HepG2 (cell line): ENCODE measurements at regions not wholly inside any gene's neighbourhood (a gene's known extent, or its start where the extent isn't known, plus 50 kb on each side); places are given as distances from the start of the nearest gene placed in this dataset.

ENCODE experiments used
- BORCS8-MEF2B ChIP-seq: sonication (generic); formaldehyde crosslinking; IDR thresholded peaks from 2 replicates; pipeline ENCODE4 v1.8.0; 2022; ENCODE audit warnings: mild to moderate bottlenecking, missing genetic modification reagents
- CC2D1A ChIP-seq: sonication (generic); formaldehyde crosslinking; IDR thresholded peaks from 2 replicates; pipeline ENCODE4 v1.8.1; 2023; ENCODE audit warnings: mild to moderate bottlenecking, missing genetic modification reagents
- CEBPG ChIP-seq: IDR thresholded peaks from 2 replicates; pipeline ENCODE4 v1.6.1; 2016
- CHD2 ChIP-seq: IDR thresholded peaks from 2 replicates; pipeline ENCODE4 v1.6.1; 2011; ENCODE audit warnings: low read depth, low read length, improper control_type of control experiment
- DPF2 ChIP-seq: sonication (generic); formaldehyde crosslinking; IDR thresholded peaks from 2 replicates; pipeline ENCODE4 v1.4.0; 2020; ENCODE audit warnings: mild to moderate bottlenecking, low read depth, missing genetic modification reagents, borderline replicate concordance
- HES4 ChIP-seq: sonication (generic); formaldehyde crosslinking; IDR thresholded peaks from 2 replicates; pipeline ENCODE4 v1.9.0; 2021; ENCODE audit warnings: mild to moderate bottlenecking, missing genetic modification reagents, borderline replicate concordance
- HINFP ChIP-seq: sonication (generic); formaldehyde crosslinking; IDR thresholded peaks from 2 replicates; pipeline ENCODE4 v1.4.0; 2020; ENCODE audit warnings: low read depth, mild to moderate bottlenecking, missing genetic modification reagents
- IKZF1 ChIP-seq: fragments of 450-650 bp; IDR thresholded peaks from 2 replicates; pipeline ENCODE4 v1.7.1; 2016
- PPARG ChIP-seq: conservative IDR thresholded peaks from 2 replicates; pipeline ENCODE4 v1.6.1; 2016; ENCODE audit warnings: missing biosample characterization, missing genetic modification reagents
- RNF2 ChIP-seq: fragments of 450-650 bp; conservative IDR thresholded peaks from 2 replicates; pipeline ENCODE4 v1.6.1; 2016; ENCODE audit warnings: low read depth
- SKI ChIP-seq: fragments of 450-650 bp; IDR thresholded peaks from one replicate; pipeline ENCODE4 v1.6.1; 2018; ENCODE audit warnings: mild to moderate bottlenecking; ENCODE audit not compliant: partially characterized antibody
- SNAPC4 ChIP-seq: sonication (generic); formaldehyde crosslinking; IDR thresholded peaks from 2 replicates; pipeline ENCODE4 v1.4.0; 2020; ENCODE audit warnings: mild to moderate bottlenecking, missing genetic modification reagents
- SOX5 ChIP-seq: IDR thresholded peaks from 2 replicates; pipeline ENCODE4 v1.6.1; 2016; ENCODE audit warnings: borderline replicate concordance
- TEAD3 ChIP-seq: optimal IDR thresholded peaks from 2 replicates; pipeline ENCODE3; 2016; ENCODE audit warnings: borderline replicate concordance
- TFDP1 ChIP-seq: IDR thresholded peaks from 2 replicates; pipeline ENCODE4 v1.6.1; 2016; ENCODE audit warnings: missing compliant biosample characterization, missing genetic modification reagents, borderline replicate concordance
- TP53 ChIP-seq: sonication (generic); formaldehyde crosslinking; conservative IDR thresholded peaks from 2 replicates; pipeline ENCODE4 v1.4.0; 2020; ENCODE audit warnings: missing genetic modification reagents
- ZFAT ChIP-seq: sonication (generic); formaldehyde crosslinking; conservative IDR thresholded peaks from 2 replicates; pipeline ENCODE4 v1.8.1; 2023; ENCODE audit warnings: missing genetic modification reagents, inconsistent platforms
- ZFP36L1 ChIP-seq: sonication (generic); formaldehyde crosslinking; IDR thresholded peaks from 2 replicates; pipeline ENCODE4 v1.8.0; 2022; ENCODE audit warnings: mild to moderate bottlenecking, missing genetic modification reagents, moderate library complexity
- ZFP62 ChIP-seq: sonication (generic); formaldehyde crosslinking; IDR thresholded peaks from 2 replicates; pipeline ENCODE4 v1.4.0; 2020; ENCODE audit warnings: missing genetic modification reagents
- ZNF235 ChIP-seq: sonication (generic); formaldehyde crosslinking; IDR thresholded peaks from 2 replicates; pipeline ENCODE4 v1.8.1; 2023; ENCODE audit warnings: mild to moderate bottlenecking, missing genetic modification reagents, borderline replicate concordance
- ZNF724P ChIP-seq: sonication (generic); formaldehyde crosslinking; IDR thresholded peaks from 2 replicates; pipeline ENCODE4 v1.8.0; 2022; ENCODE audit warnings: missing genetic modification reagents, borderline replicate concordance
- ZSCAN5A ChIP-seq: sonication (generic); formaldehyde crosslinking; IDR thresholded peaks from 2 replicates; pipeline ENCODE4 v1.8.0; 2022; ENCODE audit warnings: mild to moderate bottlenecking, missing genetic modification reagents, borderline replicate concordance

GRCh38 chr11:126115816-126116331 lies 53.2 kb upstream of the CDON start (continued):
- no peak for TF ChIP-seq ZSCAN5A (CRISPR knock-in tag)
- TF ChIP-seq ZFP62: no peak
- no peak for TF ChIP-seq ZFAT
- TF ChIP-seq CC2D1A: no peak
- peak; percentile 86 for TF ChIP-seq BORCS8-MEF2B (CRISPR knock-in tag)
- peak; percentile 53; the same call in 1 of the 2 replicates for TF ChIP-seq TFDP1 (CRISPR knock-in tag)
- TF ChIP-seq SOX5 (CRISPR knock-in tag): peak; percentile 86
- TF ChIP-seq ZNF235 (CRISPR knock-in tag): no peak
- TF ChIP-seq ZNF724P: peak; percentile 40; the same call in 1 of the 2 replicates
- no peak for TF ChIP-seq SNAPC4 (CRISPR knock-in tag)
- TF ChIP-seq PPARG (CRISPR knock-in tag): peak; percentile 52; the same call in 1 of the 2 replicates
- TF ChIP-seq TEAD3 (CRISPR knock-in tag): peak; percentile 74
- no peak for TF ChIP-seq TP53 (CRISPR knock-in tag)
- TF ChIP-seq HINFP: peak; percentile 52; the same call in 1 of the 2 replicates
- TF ChIP-seq SKI: peak; percentile 91
- TF ChIP-seq HES4: no peak
- TF ChIP-seq RNF2: peak; percentile 86; the same call in 1 of the 2 replicates
- no peak for TF ChIP-seq CHD2
- TF ChIP-seq DPF2: 0 out of 2 replicates have a peak, but pooled peaks have one; percentile 53
- peak; percentile 57; the same call in 1 of the 2 replicates for TF ChIP-seq ZFP36L1 (CRISPR knock-in tag)
- peak; percentile 33 for TF ChIP-seq CEBPG (CRISPR knock-in tag)
- TF ChIP-seq IKZF1: no peak
